D721Med (cell line): ENCODE measurements at regions not wholly inside any gene's neighbourhood (a gene's known extent, or its start where the extent isn't known, plus 50 kb on each side); places are given as distances from the start of the nearest gene placed in this dataset.

Experiments used
- DNase-seq: peaks from one replicate; pipeline ENCODE4 v3.0.0; 2011; ENCODE audit warnings: low spot score; ENCODE audit not compliant: insufficient read length
- FAIRE-seq: peaks from 2 replicates; lab custom pipeline; 2011; peaks lifted over from hg19 to GRCh38; lab: Jason Lieb, UNC
- CTCF ChIP-seq: IDR thresholded peaks from 2 replicates; pipeline ENCODE4 v1.5.1; 2012; ENCODE audit warnings: mild to moderate bottlenecking, control low read depth; ENCODE audit not compliant: insufficient read depth; ENCODE audit errors: missing control alignments

GRCh38 chr10:8181496-8182157, 127.1 kb downstream of the GATA3 start:
- no peak for TF ChIP-seq CTCF
- FAIRE-seq, result no peak
- DNase-seq, result no peak

GRCh38 chr10:8182806-8183205, 128.3 kb downstream of the GATA3 start:
- no peak for DNase-seq
- no peak for FAIRE-seq
- TF ChIP-seq CTCF, result no peak

- DNase-seq, result no peak
- no peak for TF ChIP-seq CTCF
- FAIRE-seq, result no peak
These were observed 128.8 kb downstream of the GATA3 start for GRCh38 chr10:8183241-8183704.

GRCh38 chr10:8187171-8187666, 132.7 kb downstream of the GATA3 start:
- no peak for FAIRE-seq
- DNase-seq, result no peak
- TF ChIP-seq CTCF, result no peak

GRCh38 chr10:8189458-8189857, 135.0 kb downstream of the GATA3 start:
- no peak for TF ChIP-seq CTCF
- FAIRE-seq (no peak), DNase-seq (no peak)

- DNase-seq (no peak), FAIRE-seq (no peak)
- TF ChIP-seq CTCF, result no peak
These were observed 137.8 kb downstream of the GATA3 start for GRCh38 chr10:8192301-8192700.

- DNase-seq, result no peak
- FAIRE-seq, result no peak
- TF ChIP-seq CTCF, result no peak
These were observed 139.1 kb downstream of the GATA3 start for GRCh38 chr10:8193546-8193945.
